GM12892 (cell line): ENCODE measurements at regions not wholly inside any gene's neighbourhood (a gene's known extent, or its start where the extent isn't known, plus 50 kb on each side); places are given as distances from the start of the nearest gene placed in this dataset.

ENCODE experiments used
- POLR2A ChIP-seq: IDR thresholded peaks from 2 replicates; pipeline ENCODE4 v1.6.1; 2011; ENCODE audit warnings: low read depth, low read length, control low read depth
- POLR2AphosphoS5 ChIP-seq: IDR thresholded peaks from 2 replicates; pipeline ENCODE4 v1.6.1; 2011; ENCODE audit warnings: low read depth, low read length, control low read depth
- TAF1 ChIP-seq: IDR thresholded peaks from 2 replicates; pipeline ENCODE4 v1.6.1; 2011; ENCODE audit warnings: low read depth, mild to moderate bottlenecking, control low read depth, low read length, borderline replicate concordance

GRCh38 chr19:27805848-27806247 lies 1407.1 kb downstream of the UQCRFS1 start:
- TF ChIP-seq POLR2A, result no peak
- no peak for TF ChIP-seq POLR2AphosphoS5
- TF ChIP-seq TAF1, result no peak
